Loucy (cell line): ENCODE measurements at regions not wholly inside any gene's neighbourhood (a gene's known extent, or its start where the extent isn't known, plus 50 kb on each side); places are given as distances from the start of the nearest gene placed in this dataset.

ENCODE experiments used
- H2AFZ ChIP-seq: fragments of 200-600 bp; sonication (generic); 2 replicates; pipeline ENCODE4 v1.6.0; 2016; ENCODE audit warnings: antibody characterized with exemption, mild to moderate bottlenecking, low read length, moderate library complexity
- H3F3A ChIP-seq: fragments of 200-600 bp; 2 replicates; pipeline ENCODE4 v1.6.0; 2016; ENCODE audit warnings: antibody characterized with exemption, low read depth, mild to moderate bottlenecking
- H3K27me3 ChIP-seq: fragments of 200-600 bp; sonication (generic); 2 replicates; pipeline ENCODE4 v1.6.1; 2014; ENCODE audit warnings: low read length, mild to moderate bottlenecking; ENCODE audit not compliant: insufficient read depth, poor library complexity, severe bottlenecking
- H3K36me3 ChIP-seq: fragments of 200-600 bp; sonication (generic); 2 replicates; pipeline ENCODE4 v1.6.1; 2016; ENCODE audit warnings: low read length; ENCODE audit not compliant: insufficient read depth
- H3K4me1 ChIP-seq: fragments of 200-600 bp; sonication (generic); 2 replicates; pipeline ENCODE4 v1.5.1; 2014; ENCODE audit warnings: low read length, mild to moderate bottlenecking; ENCODE audit not compliant: insufficient read depth, poor library complexity, severe bottlenecking
- H3K4me2 ChIP-seq: fragments of 200-600 bp; sonication (generic); 2 replicates; pipeline ENCODE4 v1.6.0; 2014; ENCODE audit warnings: antibody characterized with exemption, low read length, low read depth, mild to moderate bottlenecking; ENCODE audit not compliant: poor library complexity, severe bottlenecking
- H3K4me3 ChIP-seq: fragments of 200-600 bp; sonication (generic); 2 replicates; pipeline ENCODE4 v1.5.1; 2014; ENCODE audit warnings: low read length, mild to moderate bottlenecking, mixed read lengths; ENCODE audit not compliant: poor library complexity, severe bottlenecking
- H3K79me2 ChIP-seq: fragments of 200-600 bp; sonication (generic); 2 replicates; pipeline ENCODE4 v1.6.1; 2014; ENCODE audit warnings: low read length; ENCODE audit not compliant: insufficient read depth
- H3K9ac ChIP-seq: fragments of 200-600 bp; sonication (generic); 2 replicates; pipeline ENCODE4 v1.6.0; 2014; ENCODE audit warnings: mild to moderate bottlenecking, low read depth, low read length, moderate library complexity; ENCODE audit not compliant: poor library complexity, severe bottlenecking
- H3K9me2 ChIP-seq: fragments of 200-600 bp; sonication (generic); replicated peaks from 2 replicates; pipeline ENCODE4 v1.6.1; 2016; ENCODE audit warnings: low read depth, low read length, mixed read lengths
- H3K9me3 ChIP-seq: fragments of 200-600 bp; sonication (generic); 2 replicates; pipeline ENCODE4 v1.6.1; 2014; ENCODE audit warnings: mild to moderate bottlenecking, antibody characterized with exemption, low read length, low read depth; ENCODE audit not compliant: insufficient read depth
- H4K20me1 ChIP-seq: fragments of 200-600 bp; sonication (generic); 2 replicates; pipeline ENCODE4 v1.6.0; 2014; ENCODE audit warnings: antibody characterized with exemption, low read length, mild to moderate bottlenecking; ENCODE audit not compliant: insufficient read depth, poor library complexity, severe bottlenecking
- EZH2phosphoT487 ChIP-seq: fragments of 200-600 bp; IDR thresholded peaks from 2 replicates; pipeline ENCODE4 v1.6.1; 2018; ENCODE audit warnings: antibody characterized with exemption, mild to moderate bottlenecking, moderate library complexity, borderline replicate concordance
- TF ChIP-seq, protein P1 (sequence below): fragments of 200-600 bp; sonication (generic); conservative IDR thresholded peaks from 2 replicates; pipeline ENCODE4 v1.5.1; 2014; ENCODE audit warnings: mild to moderate bottlenecking, antibody characterized with exemption, low read length

DNA sequence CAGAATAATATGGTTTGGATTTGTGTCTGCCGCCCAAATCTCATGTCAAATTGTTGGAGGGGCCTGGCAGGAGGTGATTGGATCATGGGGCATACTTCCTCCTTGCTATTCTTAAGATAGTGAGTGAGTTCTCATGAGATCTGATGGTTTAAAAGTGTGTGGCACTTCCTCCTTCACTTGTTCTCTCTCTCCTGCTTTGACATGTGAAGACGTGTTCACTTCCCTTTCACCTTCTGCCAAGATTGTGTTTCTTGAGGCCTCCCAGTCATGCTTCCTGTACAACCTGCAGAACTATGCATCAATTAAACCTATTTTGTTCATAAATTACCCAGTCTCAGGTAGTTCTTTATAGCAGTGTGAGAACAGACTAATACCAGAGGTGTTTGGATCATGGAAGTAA is 325.7 kb upstream of the GIMD1 start:
- TF ChIP-seq, protein P1, sequence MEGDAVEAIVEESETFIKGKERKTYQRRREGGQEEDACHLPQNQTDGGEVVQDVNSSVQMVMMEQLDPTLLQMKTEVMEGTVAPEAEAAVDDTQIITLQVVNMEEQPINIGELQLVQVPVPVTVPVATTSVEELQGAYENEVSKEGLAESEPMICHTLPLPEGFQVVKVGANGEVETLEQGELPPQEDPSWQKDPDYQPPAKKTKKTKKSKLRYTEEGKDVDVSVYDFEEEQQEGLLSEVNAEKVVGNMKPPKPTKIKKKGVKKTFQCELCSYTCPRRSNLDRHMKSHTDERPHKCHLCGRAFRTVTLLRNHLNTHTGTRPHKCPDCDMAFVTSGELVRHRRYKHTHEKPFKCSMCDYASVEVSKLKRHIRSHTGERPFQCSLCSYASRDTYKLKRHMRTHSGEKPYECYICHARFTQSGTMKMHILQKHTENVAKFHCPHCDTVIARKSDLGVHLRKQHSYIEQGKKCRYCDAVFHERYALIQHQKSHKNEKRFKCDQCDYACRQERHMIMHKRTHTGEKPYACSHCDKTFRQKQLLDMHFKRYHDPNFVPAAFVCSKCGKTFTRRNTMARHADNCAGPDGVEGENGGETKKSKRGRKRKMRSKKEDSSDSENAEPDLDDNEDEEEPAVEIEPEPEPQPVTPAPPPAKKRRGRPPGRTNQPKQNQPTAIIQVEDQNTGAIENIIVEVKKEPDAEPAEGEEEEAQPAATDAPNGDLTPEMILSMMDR, result no peak
- TF ChIP-seq EZH2phosphoT487, result no peak
- Histone ChIP-seq H3K27me3 (no peaks in the 10 kb centered on the region), H3K4me1 (peaks cover 20% of the 10 kb centered on the region), H3F3A (no peaks in the 10 kb centered on the region), H3K36me3 (no peaks in the 10 kb centered on the region), H3K4me3 (no peak overlapping the region), H2AFZ (peak overlapping the region; percentile 74), H3K9me3 (no peaks in the 10 kb centered on the region), H4K20me1 (no peaks in the 10 kb centered on the region), H3K79me2 (no peaks in the 10 kb centered on the region), H3K9ac (no peak overlapping the region), H3K4me2 (no peak overlapping the region), H3K9me2 (no peaks in the 10 kb centered on the region)

DNA sequence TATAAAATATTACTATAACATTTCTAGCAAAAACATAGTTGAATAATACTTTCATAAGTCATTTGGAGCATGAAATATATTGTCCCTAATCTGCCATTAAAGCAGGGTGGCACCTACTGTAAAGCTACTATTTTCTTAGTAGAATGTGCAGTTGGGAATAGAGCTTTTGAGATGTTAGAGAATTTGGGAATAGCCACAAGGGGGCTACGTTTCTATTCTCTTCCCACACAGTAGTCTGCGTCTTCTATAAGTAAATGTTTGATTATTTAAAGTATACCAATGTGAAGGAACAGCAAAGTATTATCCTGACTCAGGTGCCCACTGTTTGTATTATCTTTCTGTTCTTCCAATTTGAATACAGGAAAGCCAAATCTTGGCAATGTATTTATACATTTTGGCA is 323.2 kb upstream of the GIMD1 start:
- Histone ChIP-seq H3K4me2 (no peak overlapping the region), H3F3A (no peaks in the 10 kb centered on the region), H3K4me3 (no peak overlapping the region), H3K36me3 (no peaks in the 10 kb centered on the region), H3K9me2 (no peaks in the 10 kb centered on the region), H3K4me1 (peaks cover 20% of the 10 kb centered on the region), H3K79me2 (no peaks in the 10 kb centered on the region), H3K27me3 (no peaks in the 10 kb centered on the region), H3K9me3 (no peaks in the 10 kb centered on the region), H2AFZ (no peak overlapping the region), H4K20me1 (no peaks in the 10 kb centered on the region), H3K9ac (no peak overlapping the region)
- TF ChIP-seq, protein P1, result peak; percentile 32
- no peak for TF ChIP-seq EZH2phosphoT487

- Histone ChIP-seq H3K4me2 (peak overlapping the region; percentile 38), H2AFZ (no peak overlapping the region)
Measured at GRCh38 chr4:106690487-106690886, 321.9 kb upstream of the GIMD1 start.

More at GRCh38 chr4:106690487-106690886, 321.9 kb upstream of the GIMD1 start:
- Histone ChIP-seq H3K9ac (no peak overlapping the region), H3K27me3 (no peaks in the 10 kb centered on the region), H3K9me3 (no peaks in the 10 kb centered on the region; the same call in 1 of the 2 replicates), H3K4me3 (peak overlapping the region; percentile 1), H3K4me1 (peaks cover 20% of the 10 kb centered on the region), H4K20me1 (no peaks in the 10 kb centered on the region), H3F3A (no peaks in the 10 kb centered on the region), H3K9me2 (no peaks in the 10 kb centered on the region), H3K36me3 (no peaks in the 10 kb centered on the region), H3K79me2 (no peaks in the 10 kb centered on the region)
- TF ChIP-seq EZH2phosphoT487, result no peak
- TF ChIP-seq, protein P1, result no peak
